H1 (cell line): ENCODE measurements at regions not wholly inside any gene's neighbourhood (a gene's known extent, or its start where the extent isn't known, plus 50 kb on each side); places are given as distances from the start of the nearest gene placed in this dataset.

Experiments used
- CTCF ChIA-PET: fragments of 300-600 bp; sonication (Branson Sonifier 250); formaldehyde crosslinking; loops from one replicate; lab custom pipeline; 2021; ENCODE audit not compliant: partially characterized antibody; lab: Charles Lee
- POLR2A ChIA-PET: fragments of 300-600 bp; sonication (Branson Sonifier 250); formaldehyde crosslinking; loops from one replicate; lab custom pipeline; 2021; ENCODE audit warnings: inconsistent platforms; ENCODE audit not compliant: partially characterized antibody; lab: Charles Lee
- DNase-seq, 2 experiments: peaks; one replicate each; pipeline versions ENCODE4 v3.0.0 to v3.0.0-alpha.2; 2010 to 2022; ENCODE audit warnings: low spot score in 2 of 2, low read depth in 1 of 2, mixed read lengths in 1 of 2
- FAIRE-seq: peaks from 2 replicates; lab custom pipeline; 2011; peaks lifted over from hg19 to GRCh38; lab: Jason Lieb, UNC
- H2AFZ ChIP-seq: 2 replicates; pipeline ENCODE4 v1.8.1; 2012; ENCODE audit warnings: low read length, inconsistent platforms
- H2AK5ac ChIP-seq: 2 replicates; pipeline ENCODE4 v1.6.1; 2013; ENCODE audit warnings: low read depth, low read length
- H2BK120ac ChIP-seq: replicated peaks from 2 replicates; pipeline ENCODE3; 2013; ENCODE audit warnings: low read depth, low read length, inconsistent platforms
- H2BK12ac ChIP-seq: 2 replicates; pipeline ENCODE4 v1.6.1; 2013; ENCODE audit warnings: low read depth, low read length
- H2BK15ac ChIP-seq: 2 replicates; pipeline ENCODE4 v1.6.1; 2013; ENCODE audit warnings: low read length
- H2BK20ac ChIP-seq: 2 replicates; pipeline ENCODE4 v1.6.1; 2013; ENCODE audit warnings: low read length
- H2BK5ac ChIP-seq: 2 replicates; pipeline ENCODE4 v1.6.1; 2013; ENCODE audit warnings: low read depth, low read length
- H3K14ac ChIP-seq: 2 replicates; pipeline ENCODE4 v1.6.1; 2013; ENCODE audit warnings: inconsistent platforms; ENCODE audit not compliant: insufficient read length
- H3K18ac ChIP-seq: 2 replicates; pipeline ENCODE4 v1.6.1; 2013; ENCODE audit warnings: low read length; ENCODE audit errors: extremely low read depth
- H3K23ac ChIP-seq: 2 replicates; pipeline ENCODE4 v1.6.1; 2013; ENCODE audit warnings: inconsistent platforms; ENCODE audit not compliant: insufficient read length
- H3K23me2 ChIP-seq: 2 replicates; pipeline ENCODE4 v1.6.1; 2013; ENCODE audit warnings: low read depth, low read length
- H3K27ac ChIP-seq: 2 replicates; pipeline ENCODE4 v1.6.1; 2011; ENCODE audit warnings: low read depth, low read length, inconsistent platforms
- H3K27me3 ChIP-seq, 4 experiments: replicated peaks in 1 of 4; 1 replicate in 1 of 4; 2 replicates in 3 of 4; pipeline versions ENCODE4 v1.6.1 to v1.8.1; 2011 to 2013; ENCODE audit warnings: low read length in 3 of 4, mild to moderate bottlenecking in 3 of 4, inconsistent platforms in 2 of 4, mixed read lengths in 2 of 4, moderate library complexity in 1 of 4; ENCODE audit not compliant: control insufficient read depth in 3 of 4, insufficient read depth in 3 of 4; ENCODE audit errors: extremely low read depth in 1 of 4
- H3K36me3 ChIP-seq, 4 experiments: 2 replicates each; pipeline versions ENCODE4 v1.6.1 to v1.8.1; 2011 to 2013; ENCODE audit warnings: mild to moderate bottlenecking in 4 of 4, low read length in 3 of 4, moderate library complexity in 2 of 4, control low read depth in 1 of 4, inconsistent platforms in 1 of 4; ENCODE audit not compliant: insufficient read depth in 4 of 4, control insufficient read depth in 2 of 4
- H3K4ac ChIP-seq: replicated peaks from 2 replicates; pipeline ENCODE3; 2013; ENCODE audit warnings: low read length, low read depth, mixed read lengths, inconsistent platforms; ENCODE audit not compliant: insufficient read length
- H3K4me1 ChIP-seq, 4 experiments: replicated peaks in 1 of 4; 1 replicate in 1 of 4; 2 replicates in 3 of 4; pipeline versions ENCODE4 v1.6.1 to v1.8.1; 2011 to 2013; ENCODE audit warnings: low read length in 3 of 4, inconsistent platforms in 2 of 4, mixed read lengths in 1 of 4; ENCODE audit not compliant: insufficient read depth in 4 of 4, control insufficient read depth in 3 of 4
- H3K4me2 ChIP-seq, 2 experiments: 2 replicates each; pipeline versions ENCODE4 v1.6.1 to v1.8.1; 2011 to 2013; ENCODE audit warnings: low read depth in 2 of 2, low read length in 2 of 2, control low read depth in 1 of 2, inconsistent platforms in 1 of 2, mild to moderate bottlenecking in 1 of 2; ENCODE audit not compliant: insufficient read depth in 1 of 2
- H3K4me3 ChIP-seq, 4 experiments: fragments of 200-600, 300-600 bp in 1 of 4; sonication (generic), shearing (Covaris generic), sonication (Bioruptor Twin) in 1 of 4; 2 replicates each; pipeline versions ENCODE4 v1.5.1 to v1.8.1; 2011 to 2016; ENCODE audit warnings: low read length in 4 of 4, low read depth in 3 of 4, control low read depth in 2 of 4, inconsistent platforms in 2 of 4, mild to moderate bottlenecking in 2 of 4, mixed read lengths in 1 of 4, moderate library complexity in 1 of 4; ENCODE audit not compliant: insufficient read depth in 2 of 4; ENCODE audit errors: extremely low read depth in 1 of 4
- H3K56ac ChIP-seq: replicated peaks from 2 replicates; pipeline ENCODE3; 2013; ENCODE audit warnings: low read depth, mild to moderate bottlenecking, mixed read lengths, low read length, inconsistent platforms; ENCODE audit not compliant: insufficient read length
- H3K79me1 ChIP-seq: 2 replicates; pipeline ENCODE4 v1.6.1; 2013; ENCODE audit warnings: low read depth, low read length, control low read depth
- H3K79me2 ChIP-seq, 2 experiments: 2 replicates each; pipeline versions ENCODE4 v1.6.1 to v1.8.1; 2012 to 2013; ENCODE audit warnings: low read length in 2 of 2, mild to moderate bottlenecking in 2 of 2, inconsistent platforms in 1 of 2; ENCODE audit not compliant: insufficient read depth in 2 of 2, control insufficient read depth in 1 of 2
- H3K9ac ChIP-seq, 4 experiments: replicated peaks in 1 of 4; 1 replicate in 1 of 4; 2 replicates in 3 of 4; pipeline versions ENCODE4 v1.6.1 to v1.8.1; 2011 to 2013; ENCODE audit warnings: low read depth in 3 of 4, low read length in 3 of 4, control low read depth in 2 of 4, mild to moderate bottlenecking in 2 of 4, moderate library complexity in 2 of 4, inconsistent platforms in 1 of 4; ENCODE audit errors: extremely low read depth in 1 of 4
- H3K9me3 ChIP-seq, 2 experiments: 2 replicates each; pipeline versions ENCODE4 v1.6.1 to v1.8.1; 2012 to 2013; ENCODE audit warnings: mild to moderate bottlenecking in 2 of 2, moderate library complexity in 2 of 2, control low read depth in 1 of 2, inconsistent platforms in 1 of 2, low read depth in 1 of 2, low read length in 1 of 2, mixed read lengths in 1 of 2; ENCODE audit not compliant: insufficient read depth in 2 of 2
- H4K20me1 ChIP-seq, 2 experiments: replicated peaks in 1 of 2; 2 replicates each; pipeline versions ENCODE3 to v1.8.1; 2011 to 2013; ENCODE audit warnings: inconsistent platforms in 2 of 2, low read length in 2 of 2, mild to moderate bottlenecking in 1 of 2; ENCODE audit not compliant: insufficient read depth in 2 of 2, control insufficient read depth in 1 of 2
- H4K5ac ChIP-seq: 2 replicates; pipeline ENCODE4 v1.6.1; 2013; ENCODE audit warnings: low read length, low read depth, mixed read lengths, inconsistent platforms; ENCODE audit not compliant: insufficient read length
- H4K8ac ChIP-seq: 2 replicates; pipeline ENCODE4 v1.8.0; 2013; ENCODE audit warnings: mild to moderate bottlenecking, moderate library complexity, low read length, inconsistent platforms; ENCODE audit not compliant: insufficient read depth; ENCODE audit errors: extremely low read depth
- H4K91ac ChIP-seq: replicated peaks from 2 replicates; pipeline ENCODE3; 2013; ENCODE audit warnings: low read length, mixed read lengths, inconsistent platforms; ENCODE audit not compliant: insufficient read length
- ATF2 ChIP-seq: IDR thresholded peaks from 2 replicates; pipeline ENCODE4 v1.6.1; 2012; ENCODE audit warnings: low read length, inconsistent platforms
- BRCA1 ChIP-seq: IDR thresholded peaks from 2 replicates; pipeline ENCODE4 v1.6.1; 2012; ENCODE audit warnings: low read depth, low read length, improper control_type of control experiment
- CHD1 ChIP-seq: IDR thresholded peaks from 2 replicates; pipeline ENCODE4 v1.6.1; 2012; ENCODE audit warnings: low read depth, low read length, improper control_type of control experiment
- EP300 ChIP-seq, 2 experiments: IDR thresholded peaks; 1 replicate in 1 of 2; 2 replicates in 1 of 2; pipeline ENCODE4 v1.6.1; 2011 to 2012; ENCODE audit warnings: low read depth in 2 of 2, low read length in 2 of 2, mild to moderate bottlenecking in 2 of 2, borderline replicate concordance in 1 of 2, inconsistent platforms in 1 of 2, moderate library complexity in 1 of 2
- JUN ChIP-seq: IDR thresholded peaks from 2 replicates; pipeline ENCODE4 v1.6.1; 2011; ENCODE audit warnings: low read depth, mild to moderate bottlenecking, improper control_type of control experiment, low read length
- RAD21 ChIP-seq, 2 experiments: IDR thresholded peaks in 1 of 2; conservative IDR thresholded peaks in 1 of 2; 2 replicates each; pipeline ENCODE4 v1.6.1; 2011; ENCODE audit warnings: low read depth in 2 of 2, low read length in 2 of 2, improper control_type of control experiment in 1 of 2, inconsistent platforms in 1 of 2, mild to moderate bottlenecking in 1 of 2, moderate library complexity in 1 of 2
- RFX5 ChIP-seq: IDR thresholded peaks from 2 replicates; pipeline ENCODE4 v1.6.1; 2011; ENCODE audit warnings: low read depth, low read length, improper control_type of control experiment, borderline replicate concordance
- RXRA ChIP-seq: IDR thresholded peaks from 2 replicates; pipeline ENCODE4 v1.6.1; 2011; ENCODE audit warnings: low read depth, mild to moderate bottlenecking, low read length, moderate library complexity; ENCODE audit not compliant: insufficient read depth
- SAP30 ChIP-seq: fragments of 300-600 bp; sonication (generic); IDR thresholded peaks from 2 replicates; pipeline ENCODE4 v1.7.1; 2012; ENCODE audit warnings: low read length, moderate library complexity, mild to moderate bottlenecking, inconsistent platforms; ENCODE audit not compliant: insufficient read depth, insufficient replicate concordance
- SIX5 ChIP-seq: IDR thresholded peaks from 2 replicates; pipeline ENCODE4 v1.6.1; 2011; ENCODE audit warnings: mild to moderate bottlenecking, low read depth, low read length
- TAF7 ChIP-seq: optimal IDR thresholded peaks from 2 replicates; pipeline ENCODE3; 2011; ENCODE audit warnings: low read depth, mild to moderate bottlenecking, inconsistent platforms, low read length, moderate library complexity, borderline replicate concordance
- ZNF274 ChIP-seq: IDR thresholded peaks from 2 replicates; pipeline ENCODE4 v1.7.0; 2012; ENCODE audit warnings: low read length, borderline replicate concordance; ENCODE audit errors: extremely low read depth
- WGBS, 2 experiments: shearing (Covaris generic) in 1 of 2; methylation state at CpG; one replicate each; pipeline versions ENCODE4 v1.1.6 to v1.1.7; 2013 to 2015; ENCODE audit warnings: low lambda C conversion rate in 2 of 2, mixed read lengths in 2 of 2, inconsistent platforms in 1 of 2, low coverage in 1 of 2, missing lambda C conversion rate in 1 of 2; ENCODE audit not compliant: insufficient replicate concordance in 2 of 2, insufficient coverage in 1 of 2, insufficient read length in 1 of 2; ENCODE audit errors: extremely low coverage in 1 of 2, missing lambda C conversion rate in 1 of 2; 5-methylcytosine and 5-hydroxymethylcytosine counted together

- H2AK5ac ChIP-seq: no peak overlapping the region
- TF ChIP-seq SIX5 (no peak), CHD1 (no peak), RXRA (no peak), ATF2 (no peak), BRCA1 (no peak), SAP30 (no peak), RAD21 (IDR thresholded peaks at IDR 0.05 in 1 of 2, conservative IDR thresholded peaks at IDR 0.05 in 1 of 2; ENCODE audit: low read depth in 2 of 2, low read length in 2 of 2) (no peak), RFX5 (no peak), ZNF274 (no peak), JUN (no peak), EP300 (IDR thresholded peaks at IDR 0.05; ENCODE audit: borderline replicate concordance in 1 of 2, low read depth in 2 of 2, low read length in 2 of 2) (no peak), TAF7 (no peak)
Measured at GRCh38 chr13:84265257-84265764, 383.0 kb upstream of the SLITRK1 start.

More at GRCh38 chr13:84265257-84265764, 383.0 kb upstream of the SLITRK1 start:
- Histone ChIP-seq H2AFZ (no peak overlapping the region), H3K4ac (no peak overlapping the region), H3K14ac (no peak overlapping the region), H3K79me2 (no peaks in the 10 kb centered on the region), H3K27ac (no peak overlapping the region), H4K5ac (no peak overlapping the region), H2BK5ac (no peak overlapping the region), H3K18ac (no peak overlapping the region), H4K20me1 (no peaks in the 10 kb centered on the region), H2BK15ac (no peak overlapping the region), H3K4me1 (no peaks in the 10 kb centered on the region), H4K91ac (no peak overlapping the region), H3K79me1 (no peaks in the 10 kb centered on the region), H2BK12ac (no peak overlapping the region), H3K4me3 (no peak overlapping the region), H3K23me2 (no peaks in the 10 kb centered on the region), H2BK20ac (no peak overlapping the region), H4K8ac (no peak overlapping the region), H2BK120ac (no peak overlapping the region), H3K4me2 (no peak overlapping the region), H3K9ac (no peak overlapping the region), H3K9me3 (no peaks in the 10 kb centered on the region), H3K36me3 (no peaks in the 10 kb centered on the region), H3K23ac (no peak overlapping the region), H3K56ac (peak overlapping the region; percentile 83), H3K27me3 (no peaks in the 10 kb centered on the region)
- FAIRE-seq (no peak), DNase-seq (no peak)
- WGBS, 2 experiments: 85% methylated on average over 6 of the region's 6 CpGs; no CpG with 5 or more reads in 1 of the 2 experiments
- ChIA-PET POLR2A (no interaction called here), CTCF (no interaction called here)
